ENCODE measurements at regions not wholly inside any gene's neighbourhood (a gene's known extent, or its start where the extent isn't known, plus 50 kb on each side); places are given as distances from the start of the nearest gene placed in this dataset.

GRCh38 chr12:111249018-111249370, 119.9 kb downstream of the PHETA1 start:
- DNase-seq (no peak), ATAC-seq (no peak)
- peaks cover 0 to 8% (median 0%) of the 10 kb centered on the region in 12 donors for H3K4me1 ChIP-seq
- H3K27ac ChIP-seq = no peak overlapping the region
- peaks cover 0 to 19% (median 0%) of the 10 kb centered on the region in 12 donors for H3K9me3 ChIP-seq
- 74 to 82% (median 79%) methylated on average over 10 of the region's 10 CpGs for WGBS, 4 donors
- no peak overlapping the region for H3K4me3 ChIP-seq
- H3K27me3 ChIP-seq = peaks cover 0 to 4% (median 0%) of the 10 kb centered on the region in 9 donors
- intact Hi-C loops (cut with DNase I) = no loop called here
- H3K36me3 ChIP-seq = no peaks in the 10 kb centered on the region
- no peak for TF ChIP-seq POLR2A (IDR thresholded peaks at IDR 0.05)
- no peak for TF ChIP-seq CTCF (IDR thresholded peaks at IDR 0.05)

GRCh38 chr12:111248236-111249017, 120.5 kb downstream of the PHETA1 start:
- Histone ChIP-seq H3K36me3 (no peaks in the 10 kb centered on the region), H3K4me3 (no peak overlapping the region), H3K9me3 (peaks cover 0 to 21% (median 0%) of the 10 kb centered on the region in 12 donors), H3K4me1 (peaks cover 0 to 8% (median 0%) of the 10 kb centered on the region in 12 donors), H3K27me3 (peaks cover 0 to 4% (median 0%) of the 10 kb centered on the region in 9 donors), H3K27ac (no peak overlapping the region)
- TF ChIP-seq POLR2A (IDR thresholded peaks at IDR 0.05) (no peak), CTCF (IDR thresholded peaks at IDR 0.05) (no peak)
- DNase-seq (no peak), ATAC-seq (no peak)
- 52 to 66% (median 57%) methylated on average over 12 to 13 of the region's 13 CpGs for WGBS, 4 donors
- intact Hi-C loops (cut with DNase I) = no loop called here

GRCh38 chr12:111247083-111247783, 121.7 kb downstream of the PHETA1 start:
- WGBS, 4 donors = 65 to 73% (median 68%) methylated on average over 16 to 17 of the region's 17 CpGs
- H3K4me1 ChIP-seq = peaks cover 0 to 8% (median 0%) of the 10 kb centered on the region in 12 donors
- peak overlapping the region in 3 of 12 donors; percentile 9 to 31 (median 10) for H3K27ac ChIP-seq
- no peak overlapping the region for H3K4me3 ChIP-seq
- DNase-seq = peak in 2 of 5 donors; percentile 12 to 32
- peaks cover 0 to 3% (median 0%) of the 10 kb centered on the region in 9 donors for H3K27me3 ChIP-seq
- no peaks in the 10 kb centered on the region for H3K36me3 ChIP-seq
- intact Hi-C loops (cut with DNase I) = no loop called here
- peak; percentile 67 to 94 (median 85) for ATAC-seq
- TF ChIP-seq CTCF (IDR thresholded peaks at IDR 0.05) (no peak), POLR2A (IDR thresholded peaks at IDR 0.05) (no peak)
- H3K9me3 ChIP-seq = peaks cover 0 to 25% (median 0%) of the 10 kb centered on the region in 12 donors

GRCh38 chr12:111246477-111247011, 122.4 kb downstream of the PHETA1 start:
- TF ChIP-seq CTCF (IDR thresholded peaks at IDR 0.05) (no peak), POLR2A (IDR thresholded peaks at IDR 0.05) (no peak)
- Histone ChIP-seq H3K9me3 (peaks cover 0 to 25% (median 0%) of the 10 kb centered on the region in 12 donors), H3K27me3 (peaks cover 0 to 3% (median 0%) of the 10 kb centered on the region in 9 donors), H3K4me1 (peaks cover 0 to 8% (median 0%) of the 10 kb centered on the region in 12 donors), H3K27ac (peak overlapping the region in 1 of 12 donors; percentile 31), H3K4me3 (no peak overlapping the region), H3K36me3 (no peaks in the 10 kb centered on the region)
- ATAC-seq = no peak
- DNase-seq = no peak
- intact Hi-C loops (cut with DNase I) = no loop called here
- 81 to 89% (median 85%) methylated on average over 7 of the region's 7 CpGs for WGBS, 4 donors

Data from heart left ventricle (tissue), 16 donors.